SK-N-MC (cell line): ENCODE measurements at regions not wholly inside any gene's neighbourhood (a gene's known extent, or its start where the extent isn't known, plus 50 kb on each side); places are given as distances from the start of the nearest gene placed in this dataset.

ENCODE experiments used
- EZH2 ChIP-seq: fragments of 200-600 bp; sonication (generic); IDR thresholded peaks from one replicate; pipeline ENCODE4 v1.6.1; 2017; ENCODE audit warnings: antibody characterized with exemption
- POLR2AphosphoS5 ChIP-seq: IDR thresholded peaks from 2 replicates; pipeline ENCODE4 v1.6.1; 2012; ENCODE audit warnings: mild to moderate bottlenecking, low read depth, low read length, borderline replicate concordance

GRCh38 chr4:31735004-31735403 is 1014.8 kb downstream of the PCDH7 start:
- TF ChIP-seq POLR2AphosphoS5 (no peak), EZH2 (no peak)
